Fibroblast of villous mesenchyme (primary cell): ENCODE measurements at regions not wholly inside any gene's neighbourhood (a gene's known extent, or its start where the extent isn't known, plus 50 kb on each side); places are given as distances from the start of the nearest gene placed in this dataset.
"Not testable (repeated sequence)": the region's sequence is repeated elsewhere in the genome, so short reads cannot be mapped to it uniquely, and the experiment has no call there.

Experiments used
- DNase-seq: peaks from one replicate; pipeline ENCODE4 v3.0.0-alpha.2; 2010; ENCODE audit warnings: low read depth
- H3K4me3 ChIP-seq: 2 replicates; pipeline ENCODE4 v1.5.1; 2011; ENCODE audit warnings: low read depth, mild to moderate bottlenecking, low read length
- CTCF ChIP-seq: IDR thresholded peaks from 2 replicates; pipeline ENCODE4 v1.5.1; 2012; ENCODE audit warnings: low read depth, mild to moderate bottlenecking, low read length; ENCODE audit not compliant: insufficient read depth

- no peak overlapping the region for H3K4me3 ChIP-seq
- TF ChIP-seq CTCF, result no peak
- DNase-seq, result no peak
Observed at GRCh38 chr4:72777436-72777835, 208.4 kb upstream of the ADAMTS3 start.

DNA sequence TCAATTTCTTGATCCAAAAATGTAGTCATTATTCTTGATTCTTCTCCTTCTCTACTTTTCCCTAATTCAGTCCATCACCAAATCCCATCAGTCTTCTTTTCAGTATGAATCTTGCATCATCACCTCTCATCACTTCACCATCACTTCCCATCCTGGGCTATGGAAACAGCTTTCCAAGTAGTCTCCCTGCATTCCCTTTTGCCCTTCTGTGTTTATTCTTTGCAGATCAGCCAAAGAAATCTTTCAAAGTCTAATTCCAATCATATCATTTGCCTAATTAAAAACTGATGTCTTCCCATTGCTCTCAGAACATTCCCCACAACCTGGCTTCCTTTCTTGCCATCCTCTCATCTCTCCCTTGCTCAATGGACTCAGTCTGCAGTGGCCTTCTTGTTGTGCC lies 201.7 kb upstream of the ADAMTS3 start:
- TF ChIP-seq CTCF, result no peak
- no peak overlapping the region for H3K4me3 ChIP-seq
- no peak for DNase-seq

DNA sequence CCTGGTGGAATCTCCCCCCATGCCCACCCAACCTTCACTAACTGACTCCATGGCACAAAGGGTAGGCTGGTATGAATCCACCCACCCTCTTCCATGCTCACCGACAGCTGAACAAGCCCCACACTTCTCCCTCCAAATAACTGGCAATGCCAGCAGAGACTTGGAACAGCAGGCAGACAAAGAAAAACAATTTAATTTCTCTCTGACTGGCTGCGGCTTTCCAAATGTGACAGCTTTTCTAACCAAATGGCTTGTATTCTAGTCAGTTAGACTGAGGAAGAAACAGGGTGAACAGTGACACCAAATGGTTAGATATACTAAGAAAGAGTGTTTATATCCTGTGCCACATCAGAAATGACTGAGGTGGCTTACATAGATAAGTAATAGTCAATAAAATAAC lies 199.3 kb upstream of the ADAMTS3 start:
- no peak overlapping the region for H3K4me3 ChIP-seq
- no peak for DNase-seq
- no peak for TF ChIP-seq CTCF

DNA sequence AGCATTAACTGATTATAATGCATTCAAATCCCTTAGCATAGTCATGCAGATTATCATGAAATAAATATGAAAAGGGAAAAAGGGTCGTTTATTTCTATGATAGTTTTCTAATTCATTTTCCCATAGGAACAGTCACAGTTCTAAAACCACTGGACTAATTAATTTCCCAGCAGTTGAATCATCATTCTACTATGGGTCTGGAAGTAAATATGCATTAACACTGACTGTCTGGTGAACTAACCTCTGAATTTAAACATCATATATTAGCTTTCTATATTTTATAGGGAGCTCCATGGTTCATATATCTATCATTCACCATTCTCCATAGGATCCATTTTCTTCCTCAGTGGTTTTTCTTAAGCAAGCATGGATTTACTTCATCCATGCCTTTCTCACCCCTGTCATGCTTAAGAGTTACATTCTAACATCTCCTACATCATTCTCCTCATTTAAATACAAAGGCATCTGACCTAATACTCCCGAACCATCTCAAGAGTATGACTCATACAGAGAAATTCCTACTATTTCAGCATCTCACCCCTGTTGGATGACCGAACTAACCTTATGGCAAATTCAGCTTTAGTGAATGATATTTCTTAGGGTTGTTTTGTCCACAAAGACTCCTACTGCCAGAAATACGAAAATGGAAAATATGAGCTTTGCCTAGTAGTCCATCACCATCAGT lies 198.7 kb upstream of the ADAMTS3 start:
- no peak for TF ChIP-seq CTCF
- peak; percentile 80 for DNase-seq
- no peak overlapping the region for H3K4me3 ChIP-seq

DNA sequence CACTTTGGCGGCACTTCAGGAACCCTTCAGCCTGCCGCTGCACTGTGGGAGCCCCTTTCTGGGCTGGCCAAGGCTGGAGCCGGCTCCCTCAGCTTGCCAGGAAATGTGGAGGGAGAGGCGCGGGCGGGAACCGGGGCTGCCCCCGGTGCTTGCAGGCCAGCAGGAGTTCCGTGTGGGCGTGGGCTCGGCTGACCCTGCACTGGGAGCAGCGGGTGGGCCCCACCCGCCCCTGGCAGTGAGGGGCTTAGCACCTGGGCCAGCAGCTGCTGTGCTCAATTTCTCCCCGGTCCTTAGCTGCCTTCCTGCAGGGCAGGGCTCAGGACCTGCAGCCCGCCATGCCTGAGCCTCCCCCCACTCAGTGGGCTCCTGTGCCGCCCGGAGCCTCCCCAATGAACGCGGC lies 196.8 kb upstream of the ADAMTS3 start:
- DNase-seq, H3K4me3 ChIP-seq: not testable (repeated sequence)

GRCh38 chr4:72761368-72762038 lies 192.5 kb upstream of the ADAMTS3 start:
- DNase-seq, result no peak

GRCh38 chr4:72753414-72753813 lies 184.4 kb upstream of the ADAMTS3 start:
- not testable (repeated sequence) for DNase-seq

More at GRCh38 chr4:72761368-72762038, 192.5 kb upstream of the ADAMTS3 start:
- TF ChIP-seq CTCF, result no peak
- H3K4me3 ChIP-seq, result no peak overlapping the region

More at GRCh38 chr4:72753414-72753813, 184.4 kb upstream of the ADAMTS3 start:
- not testable (repeated sequence) for H3K4me3 ChIP-seq
